ENCODE measurements at regions not wholly inside any gene's neighbourhood (a gene's known extent, or its start where the extent isn't known, plus 50 kb on each side); places are given as distances from the start of the nearest gene placed in this dataset.

- TF ChIP-seq CTCF (IDR thresholded peaks at IDR 0.05), result no peak
- no peak for TF ChIP-seq POLR2AphosphoS5 (IDR thresholded peaks at IDR 0.05)
- TF ChIP-seq POLR2A (IDR thresholded peaks at IDR 0.05), result no peak
Observed at GRCh38 chr15:70231484-70231883, 133.8 kb upstream of the TLE3 start.

All from stomach (tissue), 4 donors.